ENCODE measurements at regions not wholly inside any gene's neighbourhood (a gene's known extent, or its start where the extent isn't known, plus 50 kb on each side); places are given as distances from the start of the nearest gene placed in this dataset.

- DNase-seq (ENCODE audit: extremely low read depth, insufficient read length): no peak
- H3K27me3 ChIP-seq (replicated peaks; ENCODE audit: control insufficient read depth, insufficient read depth, low read length): no peaks in the 10 kb centered on the region
- no peak overlapping the region for H3K4me3 ChIP-seq (replicated peaks; ENCODE audit: low read depth, low read length)
- no peaks in the 10 kb centered on the region for H3K36me3 ChIP-seq (ENCODE audit: control insufficient read depth, insufficient read depth, low read length)
- TF ChIP-seq CTCF (IDR thresholded peaks at IDR 0.05; ENCODE audit: insufficient read depth, low read length, poor library complexity, severe bottlenecking): no peak
Observed at GRCh38 chr17:70771804-70772386, 602.6 kb downstream of the KCNJ2 start.

GRCh38 chr17:70772761-70773160, 603.4 kb downstream of the KCNJ2 start:
- H3K27me3 ChIP-seq (replicated peaks; ENCODE audit: control insufficient read depth, insufficient read depth, low read length): no peaks in the 10 kb centered on the region
- no peaks in the 10 kb centered on the region for H3K36me3 ChIP-seq (ENCODE audit: control insufficient read depth, insufficient read depth, low read length)
- DNase-seq (ENCODE audit: extremely low read depth, insufficient read length): no peak
- H3K4me3 ChIP-seq (replicated peaks; ENCODE audit: low read depth, low read length): no peak overlapping the region
- no peak for TF ChIP-seq CTCF (IDR thresholded peaks at IDR 0.05; ENCODE audit: insufficient read depth, low read length, poor library complexity, severe bottlenecking)

- Histone ChIP-seq H3K36me3 (ENCODE audit: control insufficient read depth, insufficient read depth, low read length) (no peaks in the 10 kb centered on the region), H3K4me3 (replicated peaks; ENCODE audit: low read depth, low read length) (no peak overlapping the region), H3K27me3 (replicated peaks; ENCODE audit: control insufficient read depth, insufficient read depth, low read length) (no peaks in the 10 kb centered on the region)
- TF ChIP-seq CTCF (IDR thresholded peaks at IDR 0.05; ENCODE audit: insufficient read depth, low read length, poor library complexity, severe bottlenecking): no peak
- no peak for DNase-seq (ENCODE audit: extremely low read depth, insufficient read length)
Observed at GRCh38 chr17:70773258-70773657, 603.9 kb downstream of the KCNJ2 start.

- no peak for DNase-seq (ENCODE audit: extremely low read depth, insufficient read length)
- no peaks in the 10 kb centered on the region for H3K27me3 ChIP-seq (replicated peaks; ENCODE audit: control insufficient read depth, insufficient read depth, low read length)
- no peak for TF ChIP-seq CTCF (IDR thresholded peaks at IDR 0.05; ENCODE audit: insufficient read depth, low read length, poor library complexity, severe bottlenecking)
Observed at GRCh38 chr17:70774339-70775117, 605.2 kb downstream of the KCNJ2 start.

GRCh38 chr17:70775679-70776078, 606.3 kb downstream of the KCNJ2 start:
- no peaks in the 10 kb centered on the region for H3K27me3 ChIP-seq (replicated peaks; ENCODE audit: control insufficient read depth, insufficient read depth, low read length)
- no peaks in the 10 kb centered on the region for H3K36me3 ChIP-seq (ENCODE audit: control insufficient read depth, insufficient read depth, low read length)
- DNase-seq (ENCODE audit: extremely low read depth, insufficient read length): no peak
- no peak for TF ChIP-seq CTCF (IDR thresholded peaks at IDR 0.05; ENCODE audit: insufficient read depth, low read length, poor library complexity, severe bottlenecking)
- no peak overlapping the region for H3K4me3 ChIP-seq (replicated peaks; ENCODE audit: low read depth, low read length)

More at GRCh38 chr17:70774339-70775117, 605.2 kb downstream of the KCNJ2 start:
- Histone ChIP-seq H3K4me3 (replicated peaks; ENCODE audit: low read depth, low read length) (no peak overlapping the region), H3K36me3 (ENCODE audit: control insufficient read depth, insufficient read depth, low read length) (no peaks in the 10 kb centered on the region)

Data from GM06990 (cell line).